ENCODE measurements at regions not wholly inside any gene's neighbourhood (a gene's known extent, or its start where the extent isn't known, plus 50 kb on each side); places are given as distances from the start of the nearest gene placed in this dataset.

GRCh38 chr13:61709258-61709657 is 293.6 kb upstream of the PCDH20 start:
- TF ChIP-seq, protein P1, sequence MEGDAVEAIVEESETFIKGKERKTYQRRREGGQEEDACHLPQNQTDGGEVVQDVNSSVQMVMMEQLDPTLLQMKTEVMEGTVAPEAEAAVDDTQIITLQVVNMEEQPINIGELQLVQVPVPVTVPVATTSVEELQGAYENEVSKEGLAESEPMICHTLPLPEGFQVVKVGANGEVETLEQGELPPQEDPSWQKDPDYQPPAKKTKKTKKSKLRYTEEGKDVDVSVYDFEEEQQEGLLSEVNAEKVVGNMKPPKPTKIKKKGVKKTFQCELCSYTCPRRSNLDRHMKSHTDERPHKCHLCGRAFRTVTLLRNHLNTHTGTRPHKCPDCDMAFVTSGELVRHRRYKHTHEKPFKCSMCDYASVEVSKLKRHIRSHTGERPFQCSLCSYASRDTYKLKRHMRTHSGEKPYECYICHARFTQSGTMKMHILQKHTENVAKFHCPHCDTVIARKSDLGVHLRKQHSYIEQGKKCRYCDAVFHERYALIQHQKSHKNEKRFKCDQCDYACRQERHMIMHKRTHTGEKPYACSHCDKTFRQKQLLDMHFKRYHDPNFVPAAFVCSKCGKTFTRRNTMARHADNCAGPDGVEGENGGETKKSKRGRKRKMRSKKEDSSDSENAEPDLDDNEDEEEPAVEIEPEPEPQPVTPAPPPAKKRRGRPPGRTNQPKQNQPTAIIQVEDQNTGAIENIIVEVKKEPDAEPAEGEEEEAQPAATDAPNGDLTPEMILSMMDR (IDR thresholded peaks at IDR 0.05), result no peak
- TF ChIP-seq POLR2A (IDR thresholded peaks at IDR 0.05), result no peak
